T-cell (primary cell): ENCODE measurements at regions not wholly inside any gene's neighbourhood (a gene's known extent, or its start where the extent isn't known, plus 50 kb on each side); places are given as distances from the start of the nearest gene placed in this dataset.

Experiments used
- ATAC-seq, 4 experiments: fragments of 200-7000 bp in 3 of 4; fragments of 150-1000 bp in 1 of 4; cut with Tn5 transposase; replicated peaks in 1 of 4; 1 replicate in 3 of 4; 2 replicates in 1 of 4; pipeline ENCODE4 v1.10.0; 2021; ENCODE audit warnings: moderate library complexity in 3 of 4, mild to moderate bottlenecking in 2 of 4, moderate number of reproducible peaks in 1 of 4
- CTCF ChIA-PET, 2 donors: fragments of 300-600 bp; sonication (Branson Sonifier 250); formaldehyde crosslinking; loops; one replicate each; lab custom pipeline; 2022; ENCODE audit warnings: antibody characterized with exemption in 2 of 2; lab: Charles Lee
- POLR2A ChIA-PET, 2 donors: fragments of 300-600 bp; sonication (Branson Sonifier 250); formaldehyde crosslinking; loops; one replicate each; lab custom pipeline; 2022; ENCODE audit warnings: antibody characterized with exemption in 2 of 2; lab: Charles Lee
- DNase-seq, 35 experiments: peaks; one replicate each; pipeline versions ENCODE4 v3.0.0 to v3.0.0-alpha.2; 2013 to 2023
- H3K27ac ChIP-seq: one replicate; pipeline ENCODE4 v1.5.1; 2013; ENCODE audit warnings: low read length
- H3K27me3 ChIP-seq, 2 experiments: replicated peaks in 1 of 2; 1 replicate in 1 of 2; 2 replicates in 1 of 2; pipeline versions ENCODE4 v1.6.1 to v1.7.0; 2013; ENCODE audit warnings: low read length in 1 of 2, mixed read lengths in 1 of 2; ENCODE audit not compliant: control insufficient read depth in 2 of 2, insufficient read depth in 2 of 2; ENCODE audit errors: extremely low read depth in 1 of 2
- H3K36me3 ChIP-seq, 2 donors: 1 replicate in 1 of 2; 2 replicates in 1 of 2; pipeline versions ENCODE4 v1.6.1 to v1.7.0; 2013; ENCODE audit warnings: low read length in 1 of 2; ENCODE audit not compliant: control insufficient read depth in 2 of 2, insufficient read depth in 1 of 2; ENCODE audit errors: extremely low read depth in 1 of 2
- H3K4me1 ChIP-seq, 2 experiments: 1 replicate in 1 of 2; 2 replicates in 1 of 2; pipeline versions ENCODE4 v1.6.1 to v1.7.0; 2013; ENCODE audit warnings: low read length in 2 of 2, mixed read lengths in 1 of 2; ENCODE audit not compliant: insufficient read depth in 2 of 2, control insufficient read depth in 1 of 2; ENCODE audit errors: extremely low read depth in 1 of 2
- H3K4me3 ChIP-seq, 2 donors: 1 replicate in 1 of 2; 2 replicates in 1 of 2; pipeline versions ENCODE4 v1.5.1 to v1.7.0; 2013; ENCODE audit warnings: mild to moderate bottlenecking in 2 of 2, low read length in 1 of 2, moderate library complexity in 1 of 2; ENCODE audit not compliant: control insufficient read depth in 1 of 2; ENCODE audit errors: extremely low read depth in 1 of 2
- H3K9me3 ChIP-seq: 2 replicates; pipeline ENCODE4 v1.7.0; 2013
- H3K27ac Mint-ChIP-seq, 2 donors: one replicate each; pipeline ENCODE4 v1.8.0; 2020 to 2021; ENCODE audit warnings: mild to moderate bottlenecking in 2 of 2, mixed read lengths in 2 of 2
- H3K27me3 Mint-ChIP-seq, 2 donors: one replicate each; pipeline ENCODE4 v1.8.0; 2021 to 2022; ENCODE audit warnings: mixed read lengths in 2 of 2
- H3K36me3 Mint-ChIP-seq: one replicate; pipeline ENCODE4 v1.8.0; 2021; ENCODE audit warnings: mixed read lengths
- H3K4me1 Mint-ChIP-seq, 3 donors: one replicate each; pipeline ENCODE4 v1.8.0; 2020 to 2022; ENCODE audit warnings: mixed read lengths in 3 of 3, mild to moderate bottlenecking in 1 of 3
- H3K4me3 Mint-ChIP-seq, 3 donors: one replicate each; pipeline ENCODE4 v1.8.0; 2020 to 2022; ENCODE audit warnings: mild to moderate bottlenecking in 3 of 3, mixed read lengths in 3 of 3, moderate library complexity in 3 of 3
- H3K9me3 Mint-ChIP-seq, 3 donors: one replicate each; pipeline ENCODE4 v1.8.0; 2020 to 2022; ENCODE audit warnings: mixed read lengths in 3 of 3
- WGBS: methylation state at CpG from one replicate; pipeline ENCODE4 v1.1.5; 2013; ENCODE audit warnings: missing lambda C conversion rate; ENCODE audit not compliant: insufficient coverage; 5-methylcytosine and 5-hydroxymethylcytosine counted together

GRCh38 chr14:58780605-58781004 is 142.8 kb downstream of the DACT1 start:
- Histone ChIP-seq H3K36me3 (no peaks in the 10 kb centered on the region), H3K27ac (no peak overlapping the region), H3K9me3 (no peaks in the 10 kb centered on the region), H3K4me3 (no peak overlapping the region), H3K27me3 (no peaks in the 10 kb centered on the region), H3K4me1 (no peaks in the 10 kb centered on the region)
- Mint-ChIP-seq H3K9me3 (no peaks in the 10 kb centered on the region), H3K27me3 (peaks cover 2 to 3% of the 10 kb centered on the region in 2 donors), H3K27ac (no peak overlapping the region), H3K4me1 (no peaks in the 10 kb centered on the region), H3K36me3 (no peaks in the 10 kb centered on the region), H3K4me3 (no peak overlapping the region)
- ATAC-seq (no peak), DNase-seq (no peak)
- 89% methylated on average over 2 of the region's 6 CpGs for WGBS
- ChIA-PET POLR2A (no interaction called here), CTCF (no interaction called here)

GRCh38 chr14:58782011-58782410 is 144.2 kb downstream of the DACT1 start:
- H3K36me3 ChIP-seq: no peaks in the 10 kb centered on the region
- no peaks in the 10 kb centered on the region for H3K9me3 ChIP-seq
- ATAC-seq (no peak), DNase-seq (no peak)
- Mint-ChIP-seq H3K4me1 (no peaks in the 10 kb centered on the region), H3K4me3 (no peak overlapping the region), H3K27ac (no peak overlapping the region), H3K36me3 (no peaks in the 10 kb centered on the region), H3K27me3 (no peaks in the 10 kb centered on the region), H3K9me3 (no peaks in the 10 kb centered on the region)
- H3K4me1 ChIP-seq: no peaks in the 10 kb centered on the region
- no peak overlapping the region for H3K27ac ChIP-seq
- H3K27me3 ChIP-seq: no peaks in the 10 kb centered on the region
- H3K4me3 ChIP-seq: no peak overlapping the region
- CTCF ChIA-PET: interaction anchor here in 1 of 2 donors (0.7 kb wide), 1 partner anchor 41 kb away, joined by 3 read pairs; no protein-coding TSS in a partner anchor
- POLR2A ChIA-PET: no interaction called here
- 100% methylated on average over 2 of the region's 6 CpGs for WGBS

GRCh38 chr14:58783792-58784511 is 146.2 kb downstream of the DACT1 start:
- POLR2A ChIA-PET: no interaction called here
- peaks cover 0 to 7% of the 10 kb centered on the region in 2 donors for H3K27me3 Mint-ChIP-seq

GRCh38 chr14:58784931-58785330 is 147.2 kb downstream of the DACT1 start:
- no peaks in the 10 kb centered on the region for H3K4me1 Mint-ChIP-seq

More at GRCh38 chr14:58783792-58784511, 146.2 kb downstream of the DACT1 start:
- Mint-ChIP-seq H3K4me1 (no peaks in the 10 kb centered on the region), H3K4me3 (no peak overlapping the region), H3K9me3 (no peaks in the 10 kb centered on the region), H3K36me3 (no peaks in the 10 kb centered on the region), H3K27ac (no peak overlapping the region)
- no peaks in the 10 kb centered on the region for H3K36me3 ChIP-seq
- ATAC-seq (no peak), DNase-seq (no peak)
- H3K27me3 ChIP-seq: no peaks in the 10 kb centered on the region
- no peaks in the 10 kb centered on the region for H3K4me1 ChIP-seq
- CTCF ChIA-PET: no interaction called here
- H3K9me3 ChIP-seq: no peaks in the 10 kb centered on the region
- H3K27ac ChIP-seq: no peak overlapping the region
- no peak overlapping the region for H3K4me3 ChIP-seq
- 80% methylated on average over 10 of the region's 10 CpGs for WGBS

GRCh38 chr14:58785701-58786100 is 147.9 kb downstream of the DACT1 start:
- Histone ChIP-seq H3K27ac (no peak overlapping the region), H3K4me3 (no peak overlapping the region), H3K9me3 (no peaks in the 10 kb centered on the region), H3K27me3 (no peaks in the 10 kb centered on the region), H3K4me1 (no peaks in the 10 kb centered on the region), H3K36me3 (no peaks in the 10 kb centered on the region)
- H3K27ac Mint-ChIP-seq: no peak overlapping the region
- no peak overlapping the region for H3K4me3 Mint-ChIP-seq
- no peaks in the 10 kb centered on the region for H3K9me3 Mint-ChIP-seq
- peaks cover 0 to 7% of the 10 kb centered on the region in 2 donors for H3K27me3 Mint-ChIP-seq
- ATAC-seq: no peak
- POLR2A ChIA-PET: no interaction called here
- no CpG with 5 or more reads among the region's 3 CpGs for WGBS
- H3K4me1 Mint-ChIP-seq: no peaks in the 10 kb centered on the region
- H3K36me3 Mint-ChIP-seq: no peaks in the 10 kb centered on the region
- CTCF ChIA-PET: no interaction called here
- DNase-seq: no peak

More at GRCh38 chr14:58784931-58785330, 147.2 kb downstream of the DACT1 start:
- Histone ChIP-seq H3K27ac (no peak overlapping the region), H3K4me1 (no peaks in the 10 kb centered on the region), H3K36me3 (no peaks in the 10 kb centered on the region), H3K27me3 (no peaks in the 10 kb centered on the region), H3K9me3 (no peaks in the 10 kb centered on the region), H3K4me3 (no peak overlapping the region)
- ATAC-seq: no peak
- H3K27ac Mint-ChIP-seq: no peak overlapping the region
- ChIA-PET POLR2A (no interaction called here), CTCF (no interaction called here)
- no CpG with 5 or more reads among the region's 1 CpG for WGBS
- DNase-seq: no peak
- peaks cover 0 to 7% of the 10 kb centered on the region in 2 donors for H3K27me3 Mint-ChIP-seq
- H3K4me3 Mint-ChIP-seq: no peak overlapping the region
- H3K36me3 Mint-ChIP-seq: no peaks in the 10 kb centered on the region
- H3K9me3 Mint-ChIP-seq: no peaks in the 10 kb centered on the region

GRCh38 chr14:58787592-58787991 is 149.8 kb downstream of the DACT1 start:
- Mint-ChIP-seq H3K27ac (no peak overlapping the region), H3K4me1 (no peaks in the 10 kb centered on the region), H3K4me3 (no peak overlapping the region), H3K36me3 (no peaks in the 10 kb centered on the region), H3K27me3 (peaks cover 2 to 9% of the 10 kb centered on the region in 2 donors), H3K9me3 (no peaks in the 10 kb centered on the region)
- no peaks in the 10 kb centered on the region for H3K36me3 ChIP-seq
- no peak overlapping the region for H3K4me3 ChIP-seq
- CTCF ChIA-PET: no interaction called here
- DNase-seq (no peak), ATAC-seq (no peak)
- WGBS: 100% methylated on average over 1 of the region's 1 CpG
- no peaks in the 10 kb centered on the region for H3K4me1 ChIP-seq
- H3K27me3 ChIP-seq: no peaks in the 10 kb centered on the region
- POLR2A ChIA-PET: no interaction called here
- no peaks in the 10 kb centered on the region for H3K9me3 ChIP-seq
- no peak overlapping the region for H3K27ac ChIP-seq
